ENCODE measurements at regions not wholly inside any gene's neighbourhood (a gene's known extent, or its start where the extent isn't known, plus 50 kb on each side); places are given as distances from the start of the nearest gene placed in this dataset.

DNA sequence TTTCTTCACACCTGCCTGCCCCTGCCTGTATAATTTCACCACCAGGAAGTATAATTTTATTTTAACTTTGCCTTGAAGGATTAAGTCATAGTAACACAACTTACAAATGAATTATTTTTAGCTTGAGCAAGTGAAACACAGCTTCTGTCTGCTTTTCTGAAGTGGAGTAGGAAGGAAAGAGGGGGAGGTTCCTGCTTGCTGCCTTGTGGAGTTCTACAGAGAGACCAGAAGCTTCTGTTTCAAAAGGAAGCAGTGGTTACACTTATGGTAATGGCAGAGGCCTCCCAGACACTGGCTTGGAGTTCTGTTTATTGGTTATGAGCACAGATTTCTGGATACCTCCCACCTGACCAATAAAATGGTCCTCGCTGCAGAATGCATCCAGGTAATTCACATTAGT is 159.6 kb downstream of the TMEM200A start:
- ChIA-PET POLR2A (no interaction called here), CTCF (no interaction called here)
- H3K27ac Mint-ChIP-seq = peak overlapping the region; percentile 32
- Histone ChIP-seq H3K27me3 (replicated peaks in 1 of 4; ENCODE audit: control extremely low read depth in 1 of 4, control insufficient read depth in 3 of 4, insufficient read depth in 4 of 4, low read length in 3 of 4) (no peaks in the 10 kb centered on the region), H3K27ac (ENCODE audit: low read length in 2 of 2) (peak overlapping the region in 1 of 2 donors; percentile 60), H4K20me1 (ENCODE audit: control insufficient read depth, insufficient read depth, low read length, poor library complexity, severe bottlenecking) (no peaks in the 10 kb centered on the region), H3K4me3 (ENCODE audit: control extremely low read depth in 1 of 5, extremely low read depth in 1 of 5, insufficient read depth in 1 of 5, low read depth in 2 of 5, low read length in 4 of 5) (no peak overlapping the region), H2AFZ (ENCODE audit: insufficient read depth, low read depth, low read length, poor library complexity, severe bottlenecking) (peak overlapping the region; percentile 49), H3K4me1 (ENCODE audit: control insufficient read depth in 2 of 2, insufficient read depth in 2 of 2, low read length in 2 of 2) (peaks cover 31 to 37% of the 10 kb centered on the region in 2 donors), H3K36me3 (replicated peaks in 1 of 2; ENCODE audit: control extremely low read depth in 1 of 2, control insufficient read depth in 1 of 2, extremely low read depth in 1 of 2, insufficient read depth in 2 of 2, low read length in 1 of 2) (no peaks in the 10 kb centered on the region), H3K79me2 (ENCODE audit: control insufficient read depth, insufficient read depth, low read length) (no peaks in the 10 kb centered on the region), H3K9me3 (ENCODE audit: control extremely low read depth in 1 of 3, control insufficient read depth in 2 of 3, insufficient read depth in 1 of 3, low read length in 2 of 3) (peaks cover 0 to 5% (median 0%) of the 10 kb centered on the region in 3 donors), H3K4me2 (replicated peaks; ENCODE audit: low read depth, low read length, poor library complexity, severe bottlenecking) (peak overlapping the region; percentile 42), H3K9ac (ENCODE audit: low read length) (no peak overlapping the region)
- H3K9me3 Mint-ChIP-seq (ENCODE audit: insufficient read depth) = peaks cover 3% of the 10 kb centered on the region
- H3K27me3 Mint-ChIP-seq = no peaks in the 10 kb centered on the region
- H3K4me1 Mint-ChIP-seq = peaks cover 45% of the 10 kb centered on the region
- DNase-seq = no peak
- no peak for TF ChIP-seq EZH2 (IDR thresholded peaks at IDR 0.05; ENCODE audit: borderline replicate concordance, insufficient read depth, low read depth, low read length, poor library complexity, severe bottlenecking)
- TF ChIP-seq, protein P1, sequence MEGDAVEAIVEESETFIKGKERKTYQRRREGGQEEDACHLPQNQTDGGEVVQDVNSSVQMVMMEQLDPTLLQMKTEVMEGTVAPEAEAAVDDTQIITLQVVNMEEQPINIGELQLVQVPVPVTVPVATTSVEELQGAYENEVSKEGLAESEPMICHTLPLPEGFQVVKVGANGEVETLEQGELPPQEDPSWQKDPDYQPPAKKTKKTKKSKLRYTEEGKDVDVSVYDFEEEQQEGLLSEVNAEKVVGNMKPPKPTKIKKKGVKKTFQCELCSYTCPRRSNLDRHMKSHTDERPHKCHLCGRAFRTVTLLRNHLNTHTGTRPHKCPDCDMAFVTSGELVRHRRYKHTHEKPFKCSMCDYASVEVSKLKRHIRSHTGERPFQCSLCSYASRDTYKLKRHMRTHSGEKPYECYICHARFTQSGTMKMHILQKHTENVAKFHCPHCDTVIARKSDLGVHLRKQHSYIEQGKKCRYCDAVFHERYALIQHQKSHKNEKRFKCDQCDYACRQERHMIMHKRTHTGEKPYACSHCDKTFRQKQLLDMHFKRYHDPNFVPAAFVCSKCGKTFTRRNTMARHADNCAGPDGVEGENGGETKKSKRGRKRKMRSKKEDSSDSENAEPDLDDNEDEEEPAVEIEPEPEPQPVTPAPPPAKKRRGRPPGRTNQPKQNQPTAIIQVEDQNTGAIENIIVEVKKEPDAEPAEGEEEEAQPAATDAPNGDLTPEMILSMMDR (IDR thresholded peaks at IDR 0.05) = no peak
- WGBS (ENCODE audit: insufficient coverage) = no CpG with 5 or more reads among the region's 1 CpG
- no peak overlapping the region for H3K4me3 Mint-ChIP-seq
- no peak for ATAC-seq (ENCODE audit: low read depth)
- intact Hi-C loops (cut with micrococcal nuclease) = no loop called here

DNA sequence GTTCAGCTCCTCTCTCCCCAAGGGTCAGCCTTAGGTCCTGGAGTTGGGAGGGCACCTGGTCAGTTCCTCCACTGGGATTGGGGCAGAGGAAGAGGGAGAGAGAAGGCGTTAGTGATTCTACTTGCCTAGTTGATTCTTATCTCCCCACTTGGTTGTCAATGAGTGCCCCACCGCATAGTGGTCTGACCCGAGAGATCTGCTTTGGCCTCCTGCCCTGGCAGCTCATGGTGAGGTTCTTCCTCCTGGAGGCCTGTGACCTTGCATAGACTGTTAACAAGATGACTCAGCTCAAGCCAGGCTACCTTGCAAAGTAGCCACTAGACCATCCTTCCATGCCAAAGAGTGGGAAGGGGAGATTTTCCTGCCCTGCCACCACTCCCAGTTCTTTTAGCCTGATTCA is 160.6 kb downstream of the TMEM200A start:
- Histone ChIP-seq H3K4me1 (ENCODE audit: control insufficient read depth in 2 of 2, insufficient read depth in 2 of 2, low read length in 2 of 2) (peaks cover 31 to 37% of the 10 kb centered on the region in 2 donors), H3K27me3 (replicated peaks in 1 of 4; ENCODE audit: control extremely low read depth in 1 of 4, control insufficient read depth in 3 of 4, insufficient read depth in 4 of 4, low read length in 3 of 4) (no peaks in the 10 kb centered on the region), H3K4me3 (ENCODE audit: control extremely low read depth in 1 of 5, extremely low read depth in 1 of 5, insufficient read depth in 1 of 5, low read depth in 2 of 5, low read length in 4 of 5) (no peak overlapping the region), H3K27ac (ENCODE audit: low read length in 2 of 2) (no peak overlapping the region), H3K36me3 (replicated peaks in 1 of 2; ENCODE audit: control extremely low read depth in 1 of 2, control insufficient read depth in 1 of 2, extremely low read depth in 1 of 2, insufficient read depth in 2 of 2, low read length in 1 of 2) (no peaks in the 10 kb centered on the region), H3K9me3 (ENCODE audit: control extremely low read depth in 1 of 3, control insufficient read depth in 2 of 3, insufficient read depth in 1 of 3, low read length in 2 of 3) (peaks cover 0 to 5% (median 0%) of the 10 kb centered on the region in 3 donors), H4K20me1 (ENCODE audit: control insufficient read depth, insufficient read depth, low read length, poor library complexity, severe bottlenecking) (no peaks in the 10 kb centered on the region), H3K4me2 (replicated peaks; ENCODE audit: low read depth, low read length, poor library complexity, severe bottlenecking) (no peak overlapping the region), H3K79me2 (ENCODE audit: control insufficient read depth, insufficient read depth, low read length) (no peaks in the 10 kb centered on the region), H2AFZ (ENCODE audit: insufficient read depth, low read depth, low read length, poor library complexity, severe bottlenecking) (no peak overlapping the region), H3K9ac (ENCODE audit: low read length) (no peak overlapping the region)
- Mint-ChIP-seq H3K4me3 (no peak overlapping the region), H3K27ac (no peak overlapping the region), H3K9me3 (ENCODE audit: insufficient read depth) (no peaks in the 10 kb centered on the region), H3K27me3 (no peaks in the 10 kb centered on the region), H3K4me1 (peaks cover 45% of the 10 kb centered on the region)
- intact Hi-C loops (cut with micrococcal nuclease) = no loop called here
- CTCF ChIA-PET = no interaction called here
- TF ChIP-seq, protein P1 (IDR thresholded peaks at IDR 0.05) = no peak
- TF ChIP-seq EZH2 (IDR thresholded peaks at IDR 0.05; ENCODE audit: borderline replicate concordance, insufficient read depth, low read depth, low read length, poor library complexity, severe bottlenecking) = no peak
- 92% methylated on average over 2 of the region's 3 CpGs for WGBS (ENCODE audit: insufficient coverage)
- DNase-seq (no peak), ATAC-seq (ENCODE audit: low read depth) (no peak)
- POLR2A ChIA-PET = no interaction called here
